Astrocyte of the spinal cord (primary cell): ENCODE measurements at regions not wholly inside any gene's neighbourhood (a gene's known extent, or its start where the extent isn't known, plus 50 kb on each side); places are given as distances from the start of the nearest gene placed in this dataset.

Source experiments
- DNase-seq: peaks from one replicate; pipeline ENCODE4 v3.0.0; 2011; ENCODE audit warnings: low read depth, low spot score
- H3K4me3 ChIP-seq: 2 replicates; pipeline ENCODE4 v1.5.1; 2011; ENCODE audit warnings: low read depth, mild to moderate bottlenecking, low read length, moderate library complexity
- in situ Hi-C: cut with HindIII; loops from 2 replicates; pipeline ENCODE4 v1.10.0; 2017; ENCODE audit warnings: low sequenced_read_pairs
- TF ChIP-seq, protein P1 (sequence below): IDR thresholded peaks from 2 replicates; pipeline ENCODE4 v1.5.1; 2012; ENCODE audit warnings: low read depth, mild to moderate bottlenecking, low read length, inconsistent platforms

- TF ChIP-seq, protein P1, sequence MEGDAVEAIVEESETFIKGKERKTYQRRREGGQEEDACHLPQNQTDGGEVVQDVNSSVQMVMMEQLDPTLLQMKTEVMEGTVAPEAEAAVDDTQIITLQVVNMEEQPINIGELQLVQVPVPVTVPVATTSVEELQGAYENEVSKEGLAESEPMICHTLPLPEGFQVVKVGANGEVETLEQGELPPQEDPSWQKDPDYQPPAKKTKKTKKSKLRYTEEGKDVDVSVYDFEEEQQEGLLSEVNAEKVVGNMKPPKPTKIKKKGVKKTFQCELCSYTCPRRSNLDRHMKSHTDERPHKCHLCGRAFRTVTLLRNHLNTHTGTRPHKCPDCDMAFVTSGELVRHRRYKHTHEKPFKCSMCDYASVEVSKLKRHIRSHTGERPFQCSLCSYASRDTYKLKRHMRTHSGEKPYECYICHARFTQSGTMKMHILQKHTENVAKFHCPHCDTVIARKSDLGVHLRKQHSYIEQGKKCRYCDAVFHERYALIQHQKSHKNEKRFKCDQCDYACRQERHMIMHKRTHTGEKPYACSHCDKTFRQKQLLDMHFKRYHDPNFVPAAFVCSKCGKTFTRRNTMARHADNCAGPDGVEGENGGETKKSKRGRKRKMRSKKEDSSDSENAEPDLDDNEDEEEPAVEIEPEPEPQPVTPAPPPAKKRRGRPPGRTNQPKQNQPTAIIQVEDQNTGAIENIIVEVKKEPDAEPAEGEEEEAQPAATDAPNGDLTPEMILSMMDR = no peak
- in situ Hi-C loops = no loop called here
- peak overlapping the region; percentile 24 for H3K4me3 ChIP-seq
- DNase-seq = peak; percentile 77
Measured at GRCh38 chr5:8827696-8828095, 718.2 kb downstream of the SEMA5A start.

- H3K4me3 ChIP-seq = no peak overlapping the region
- TF ChIP-seq, protein P1 = no peak
- DNase-seq = peak; percentile 38
- in situ Hi-C loops = no loop called here
Measured at GRCh38 chr5:8828596-8829322, 717.1 kb downstream of the SEMA5A start.

DNA sequence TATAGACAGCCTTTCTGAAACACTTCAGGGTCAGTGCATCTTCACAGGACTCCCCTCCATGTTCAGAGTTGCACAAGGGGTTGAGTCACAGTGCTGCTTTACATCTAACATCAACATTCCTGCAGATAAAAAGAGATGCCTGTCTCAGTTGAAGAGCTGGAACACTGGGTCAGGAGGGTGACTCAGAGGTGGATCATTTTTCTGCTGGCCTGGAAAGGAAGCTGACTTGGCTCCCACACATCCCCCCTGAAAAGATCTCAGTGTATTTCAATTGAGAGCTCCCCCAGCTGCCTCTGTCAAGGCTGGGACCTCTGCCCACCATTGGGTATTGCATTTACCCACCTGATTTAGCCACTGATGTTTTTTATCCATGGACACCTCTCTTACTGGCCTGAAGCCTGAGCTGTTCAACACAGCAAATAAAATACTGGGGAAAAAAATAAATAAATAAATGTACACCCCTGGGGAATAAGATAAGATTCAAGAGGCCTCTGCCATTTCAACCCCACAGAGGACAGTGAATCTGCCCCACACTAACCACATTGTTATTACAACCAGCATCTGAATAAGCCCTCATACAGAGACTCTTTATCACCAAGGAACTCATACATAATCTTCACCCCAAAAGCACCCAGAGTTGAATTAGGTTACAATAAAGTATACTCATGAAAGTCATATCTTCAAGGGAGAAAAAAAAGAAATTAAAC lies 716.4 kb downstream of the SEMA5A start:
- in situ Hi-C loops = no loop called here
- H3K4me3 ChIP-seq = no peak overlapping the region
- TF ChIP-seq, protein P1 = no peak
- peak; percentile 98 for DNase-seq

GRCh38 chr5:8831251-8831650 lies 714.6 kb downstream of the SEMA5A start:
- TF ChIP-seq, protein P1 = no peak
- H3K4me3 ChIP-seq = no peak overlapping the region

GRCh38 chr5:8831854-8832253 lies 714.0 kb downstream of the SEMA5A start:
- in situ Hi-C loops = no loop called here
- TF ChIP-seq, protein P1 = no peak
- no peak overlapping the region for H3K4me3 ChIP-seq
- DNase-seq = no peak

More at GRCh38 chr5:8831251-8831650, 714.6 kb downstream of the SEMA5A start:
- no peak for DNase-seq
- in situ Hi-C loops = no loop called here

- TF ChIP-seq, protein P1 = no peak
- in situ Hi-C loops = no loop called here
- H3K4me3 ChIP-seq = no peak overlapping the region
- no peak for DNase-seq
Measured at GRCh38 chr5:8839361-8840055, 706.4 kb downstream of the SEMA5A start.
